IMR-90 (cell line): ENCODE measurements at regions not wholly inside any gene's neighbourhood (a gene's known extent, or its start where the extent isn't known, plus 50 kb on each side); places are given as distances from the start of the nearest gene placed in this dataset.

Experiments used
- CEBPB ChIP-seq: IDR thresholded peaks from 2 replicates; pipeline ENCODE4 v1.6.1; 2012; ENCODE audit warnings: low read depth, low read length, improper control_type of control experiment
- TF ChIP-seq, protein P1 (sequence below): conservative IDR thresholded peaks from 2 replicates; pipeline ENCODE4 v1.5.1; 2012; ENCODE audit warnings: mild to moderate bottlenecking, low read depth, low read length, improper control_type of control experiment

DNA sequence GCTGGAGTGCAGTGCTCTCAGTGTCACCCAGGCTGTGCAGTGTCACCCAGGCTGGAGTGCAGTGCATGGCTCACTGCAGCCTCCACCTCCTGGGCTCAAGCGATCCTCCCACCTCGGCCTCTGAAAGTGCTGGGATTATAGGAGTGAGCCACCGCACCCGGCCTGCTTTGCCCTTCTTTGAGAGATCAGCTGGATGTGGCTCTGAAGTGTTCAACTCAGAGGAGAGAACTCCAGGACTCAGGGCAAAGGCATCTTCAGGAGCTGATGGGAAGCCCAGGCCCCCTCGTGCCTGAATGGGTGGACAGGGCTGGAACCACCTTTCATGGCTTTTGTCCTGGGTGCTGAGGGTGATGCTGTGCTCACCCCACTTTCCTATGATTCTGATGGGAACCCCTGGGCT is 52.0 kb upstream of the HAAO start:
- TF ChIP-seq, protein P1, sequence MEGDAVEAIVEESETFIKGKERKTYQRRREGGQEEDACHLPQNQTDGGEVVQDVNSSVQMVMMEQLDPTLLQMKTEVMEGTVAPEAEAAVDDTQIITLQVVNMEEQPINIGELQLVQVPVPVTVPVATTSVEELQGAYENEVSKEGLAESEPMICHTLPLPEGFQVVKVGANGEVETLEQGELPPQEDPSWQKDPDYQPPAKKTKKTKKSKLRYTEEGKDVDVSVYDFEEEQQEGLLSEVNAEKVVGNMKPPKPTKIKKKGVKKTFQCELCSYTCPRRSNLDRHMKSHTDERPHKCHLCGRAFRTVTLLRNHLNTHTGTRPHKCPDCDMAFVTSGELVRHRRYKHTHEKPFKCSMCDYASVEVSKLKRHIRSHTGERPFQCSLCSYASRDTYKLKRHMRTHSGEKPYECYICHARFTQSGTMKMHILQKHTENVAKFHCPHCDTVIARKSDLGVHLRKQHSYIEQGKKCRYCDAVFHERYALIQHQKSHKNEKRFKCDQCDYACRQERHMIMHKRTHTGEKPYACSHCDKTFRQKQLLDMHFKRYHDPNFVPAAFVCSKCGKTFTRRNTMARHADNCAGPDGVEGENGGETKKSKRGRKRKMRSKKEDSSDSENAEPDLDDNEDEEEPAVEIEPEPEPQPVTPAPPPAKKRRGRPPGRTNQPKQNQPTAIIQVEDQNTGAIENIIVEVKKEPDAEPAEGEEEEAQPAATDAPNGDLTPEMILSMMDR = no peak
- no peak for TF ChIP-seq CEBPB
